ENCODE measurements at regions not wholly inside any gene's neighbourhood (a gene's known extent, or its start where the extent isn't known, plus 50 kb on each side); places are given as distances from the start of the nearest gene placed in this dataset.

- no peak for TF ChIP-seq CTCF (conservative IDR thresholded peaks at IDR 0.05; ENCODE audit: low read depth, low read length)
- DNase-seq (ENCODE audit: low read depth), result no peak
- no peak overlapping the region for H3K4me3 ChIP-seq (ENCODE audit: low read length)
Observed at GRCh38 chr9:82590845-82591244, 472.1 kb downstream of the RASEF start.

GRCh38 chr9:82593501-82593900 lies 469.4 kb downstream of the RASEF start:
- no peak for DNase-seq (ENCODE audit: low read depth)
- H3K4me3 ChIP-seq (ENCODE audit: low read length), result no peak overlapping the region
- TF ChIP-seq CTCF (conservative IDR thresholded peaks at IDR 0.05; ENCODE audit: low read depth, low read length), result no peak

- no peak for DNase-seq (ENCODE audit: low read depth)
- H3K4me3 ChIP-seq (ENCODE audit: low read length), result no peak overlapping the region
- TF ChIP-seq CTCF (conservative IDR thresholded peaks at IDR 0.05; ENCODE audit: low read depth, low read length), result no peak
Observed at GRCh38 chr9:82597241-82598203, 465.4 kb downstream of the RASEF start.

DNA sequence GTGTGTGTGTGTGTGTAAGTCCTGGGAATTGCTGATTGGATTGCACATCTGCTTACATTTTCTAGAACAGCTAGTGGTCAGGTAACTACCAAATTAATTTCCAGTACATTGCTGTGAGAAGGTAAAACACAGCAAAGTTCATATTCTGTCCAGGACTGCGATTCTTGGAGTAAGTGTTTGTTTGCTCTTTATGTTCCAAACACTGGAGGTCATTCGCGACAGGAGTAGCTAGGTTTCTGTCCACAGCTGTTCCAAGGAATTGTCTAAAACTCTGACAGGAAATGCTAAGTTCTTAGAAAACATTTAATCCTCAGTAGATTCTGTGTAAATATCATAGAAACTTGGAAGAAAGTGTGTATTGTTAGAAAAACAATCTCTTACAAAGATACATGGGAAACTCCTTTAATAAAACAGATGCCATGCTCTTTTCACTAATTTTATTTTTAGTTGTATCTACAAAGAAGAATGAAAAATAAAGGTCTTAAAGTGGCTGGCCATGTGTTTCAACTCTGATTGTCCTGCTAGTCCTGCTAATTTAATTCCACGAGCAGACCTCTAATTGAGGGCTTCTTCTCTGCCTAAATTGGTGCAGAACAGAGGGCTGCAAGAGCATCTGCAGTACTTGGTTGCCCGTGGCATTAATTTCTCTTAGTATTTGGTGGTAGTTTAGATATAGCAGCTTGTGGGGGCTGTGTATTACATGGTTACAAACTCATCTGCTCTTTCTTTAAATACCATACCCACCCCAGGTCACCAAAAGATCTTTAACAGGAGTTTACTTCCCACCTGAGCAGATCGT lies 464.5 kb downstream of the RASEF start:
- no peak for TF ChIP-seq CTCF (conservative IDR thresholded peaks at IDR 0.05; ENCODE audit: low read depth, low read length)
- DNase-seq (ENCODE audit: low read depth), result no peak
- H3K4me3 ChIP-seq (ENCODE audit: low read length), result no peak overlapping the region

DNA sequence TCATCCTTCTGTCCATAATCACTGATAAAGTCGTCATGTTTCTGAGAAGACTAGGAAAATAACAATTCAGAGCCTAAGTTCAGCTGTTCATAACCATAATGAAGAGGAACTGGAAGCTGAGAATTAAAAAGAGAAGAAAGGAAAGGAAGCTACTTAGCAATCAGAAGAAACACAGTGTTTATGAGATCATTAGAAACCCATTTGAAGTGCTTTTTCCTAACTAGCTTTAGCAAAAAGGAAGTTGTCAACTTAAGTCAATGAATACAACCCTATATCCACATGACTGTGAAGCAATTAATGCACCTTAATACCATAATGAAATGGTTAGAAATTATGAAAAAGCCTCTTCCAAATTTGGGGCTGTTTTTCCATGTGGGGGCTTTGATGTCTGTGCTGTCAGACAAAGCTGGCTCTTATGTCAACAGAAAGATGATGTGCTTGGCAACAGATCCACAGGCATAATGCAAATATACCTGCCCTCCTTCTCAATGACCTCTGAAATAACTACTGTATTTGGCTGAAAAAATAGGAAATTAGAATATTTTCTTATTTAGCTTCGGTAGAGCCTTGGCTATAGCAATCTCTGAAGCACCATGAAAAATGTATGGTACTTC lies 463.5 kb downstream of the RASEF start:
- no peak overlapping the region for H3K4me3 ChIP-seq (ENCODE audit: low read length)
- DNase-seq (ENCODE audit: low read depth), result no peak
- TF ChIP-seq CTCF (conservative IDR thresholded peaks at IDR 0.05; ENCODE audit: low read depth, low read length), result no peak

GRCh38 chr9:82600536-82601292 lies 462.2 kb downstream of the RASEF start:
- no peak for TF ChIP-seq CTCF (conservative IDR thresholded peaks at IDR 0.05; ENCODE audit: low read depth, low read length)
- H3K4me3 ChIP-seq (ENCODE audit: low read length), result no peak overlapping the region
- DNase-seq (ENCODE audit: low read depth), result peak; percentile 16
